Esophagus mucosa (tissue), 1 donor: ENCODE measurements at regions not wholly inside any gene's neighbourhood (a gene's known extent, or its start where the extent isn't known, plus 50 kb on each side); places are given as distances from the start of the nearest gene placed in this dataset.
A peak's percentile ranks its signal among the peaks of the same experiment; 100 is the strongest.

ENCODE experiments used
- ATAC-seq: fragments of 200-7000 bp; cut with Tn5 transposase; one replicate; pipeline ENCODE4 v1.9.1; 2020
- donor health status: DM: yes; HTN: yes; CAD: no.

- no peak for ATAC-seq
These were observed 156.5 kb upstream of the PLPP4 start for GRCh38 chr10:120300513-120300912.

GRCh38 chr10:120308589-120308988 lies 148.4 kb upstream of the PLPP4 start:
- no peak for ATAC-seq

GRCh38 chr10:120313715-120314114 lies 143.3 kb upstream of the PLPP4 start:
- ATAC-seq = no peak

GRCh38 chr10:120314442-120314841 lies 142.6 kb upstream of the PLPP4 start:
- ATAC-seq = no peak

GRCh38 chr10:120318862-120319261 lies 138.2 kb upstream of the PLPP4 start:
- ATAC-seq = no peak

- no peak for ATAC-seq
These were observed 129.4 kb upstream of the PLPP4 start for GRCh38 chr10:120327675-120328074.

- no peak for ATAC-seq
These were observed 128.4 kb upstream of the PLPP4 start for GRCh38 chr10:120328647-120329046.

GRCh38 chr10:120335553-120335952 lies 121.5 kb upstream of the PLPP4 start:
- ATAC-seq = no peak

- ATAC-seq = no peak
These were observed 120.6 kb upstream of the PLPP4 start for GRCh38 chr10:120336306-120336910.

- ATAC-seq = peak; percentile 57
These were observed 120.0 kb upstream of the PLPP4 start for GRCh38 chr10:120336911-120337540.

- ATAC-seq = no peak
These were observed 114.8 kb upstream of the PLPP4 start for GRCh38 chr10:120342115-120342714.

GRCh38 chr10:120345186-120345585 lies 111.8 kb upstream of the PLPP4 start:
- ATAC-seq = no peak

GRCh38 chr10:120347644-120348043 lies 109.4 kb upstream of the PLPP4 start:
- ATAC-seq = no peak

- ATAC-seq = no peak
These were observed 108.0 kb upstream of the PLPP4 start for GRCh38 chr10:120349069-120349468.

- no peak for ATAC-seq
These were observed 101.6 kb upstream of the PLPP4 start for GRCh38 chr10:120355425-120355824.

- ATAC-seq = no peak
These were observed 96.5 kb upstream of the PLPP4 start for GRCh38 chr10:120360571-120360970.

- ATAC-seq = no peak
These were observed 91.2 kb upstream of the PLPP4 start for GRCh38 chr10:120365872-120366271.

GRCh38 chr10:120367341-120367740 lies 89.7 kb upstream of the PLPP4 start:
- ATAC-seq = no peak

GRCh38 chr10:120368338-120368737 lies 88.7 kb upstream of the PLPP4 start:
- ATAC-seq = no peak

GRCh38 chr10:120368927-120369326 lies 88.1 kb upstream of the PLPP4 start:
- ATAC-seq = no peak

- no peak for ATAC-seq
These were observed 87.2 kb upstream of the PLPP4 start for GRCh38 chr10:120369856-120370276.

- no peak for ATAC-seq
These were observed 85.2 kb upstream of the PLPP4 start for GRCh38 chr10:120371856-120372255.

GRCh38 chr10:120372917-120373316 lies 84.1 kb upstream of the PLPP4 start:
- ATAC-seq = no peak

GRCh38 chr10:120375666-120376065 lies 81.4 kb upstream of the PLPP4 start:
- no peak for ATAC-seq
